HEK293T (cell line): ENCODE measurements at regions not wholly inside any gene's neighbourhood (a gene's known extent, or its start where the extent isn't known, plus 50 kb on each side); places are given as distances from the start of the nearest gene placed in this dataset.

Experiments
- HDGF ChIP-seq: fragments of 450-650 bp; IDR thresholded peaks from 2 replicates; pipeline ENCODE4 v1.6.1; 2017; ENCODE audit warnings: antibody characterized with exemption, borderline replicate concordance
- LEF1 ChIP-seq: fragments of 450-650 bp; IDR thresholded peaks from 2 replicates; pipeline ENCODE4 v1.6.1; 2017; ENCODE audit warnings: mild to moderate bottlenecking, borderline replicate concordance
- SP1 ChIP-seq: fragments of 450-650 bp; IDR thresholded peaks from 2 replicates; pipeline ENCODE4 v1.6.1; 2017

DNA sequence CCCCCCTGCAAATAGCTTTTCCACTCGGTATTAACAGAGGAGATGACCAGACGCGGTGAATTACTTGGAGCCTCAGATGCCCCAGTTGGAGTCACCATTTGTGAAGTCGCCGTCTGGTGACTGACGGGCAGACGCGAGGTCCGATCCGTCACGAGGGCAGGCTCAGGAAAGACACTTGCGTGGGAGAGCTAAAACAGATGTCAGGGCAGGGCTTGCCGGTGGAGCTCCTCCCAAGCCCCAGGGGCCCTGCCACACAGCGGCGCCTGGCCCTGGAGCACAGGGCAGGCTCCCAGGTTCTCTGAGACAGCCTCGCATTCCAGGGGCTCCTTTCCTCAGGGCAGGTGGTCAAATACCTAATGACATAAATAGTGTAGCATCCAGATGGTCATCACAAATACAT, 348.3 kb downstream of the C16orf95 start:
- TF ChIP-seq LEF1 (no peak), HDGF (no peak), SP1 (no peak)
